HepG2 (cell line): ENCODE measurements at regions not wholly inside any gene's neighbourhood (a gene's known extent, or its start where the extent isn't known, plus 50 kb on each side); places are given as distances from the start of the nearest gene placed in this dataset.

Source experiments
- ATAC-seq: fragments of 200-7000 bp; cut with Tn5 transposase; 3 replicates; pipeline ENCODE4 v1.9.1; 2020; ENCODE audit warnings: mild to moderate bottlenecking, moderate library complexity
- BruUV-seq: library from RNA; stranded (reverse); fragments of 400-500 nt; replicated peaks from 2 replicates; lab custom pipeline; 2021; lab: Mats Ljungman, UMichigan
- CTCF ChIA-PET: fragments of 300-600 bp; formaldehyde crosslinking; extraction: SDS; loops from one replicate; lab custom pipeline; 2021; ENCODE audit warnings: low total read pairs, inconsistent platforms, low intra/inter-chr PET ratio; lab: Yijun Ruan, JAX
- POLR2A ChIA-PET: fragments of 350-600 bp; sonication (Branson Sonifier 250); formaldehyde crosslinking; loops from one replicate; lab custom pipeline; 2020; ENCODE audit warnings: antibody characterized with exemption, inconsistent platforms; lab: Yijun Ruan, JAX
- DNase-seq: peaks from one replicate; pipeline ENCODE4 v3.0.0-alpha.2; 2015; ENCODE audit warnings: low spot score
- FAIRE-seq: peaks from 3 replicates; lab custom pipeline; 2011; peaks lifted over from hg19 to GRCh38; lab: Jason Lieb, UNC
- H2AFZ ChIP-seq: one replicate; pipeline ENCODE4 v1.6.1; 2011; ENCODE audit warnings: low read length, inconsistent platforms
- H3K27ac ChIP-seq: fragments of 300-600 bp; 3 replicates; pipeline ENCODE4 v1.8.0; 2011; ENCODE audit warnings: mixed run types, mild to moderate bottlenecking, mixed read lengths, low read length, inconsistent platforms; ENCODE audit not compliant: insufficient read depth; ENCODE audit errors: extremely low read length
- H3K27me3 ChIP-seq, 2 experiments: fragments of 200-600 bp in 1 of 2; 2 replicates in 1 of 2; 3 replicates in 1 of 2; pipeline versions ENCODE4 v1.6.0 to v1.8.0; 2011; ENCODE audit warnings: low read length in 2 of 2, mild to moderate bottlenecking in 2 of 2, moderate library complexity in 2 of 2, inconsistent platforms in 1 of 2; ENCODE audit not compliant: insufficient read depth in 2 of 2, control insufficient read depth in 1 of 2
- H3K36me3 ChIP-seq, 2 experiments: fragments of 200-600 bp in 1 of 2; replicated peaks in 1 of 2; 2 replicates in 1 of 2; 3 replicates in 1 of 2; pipeline versions ENCODE4 v1.5.1 to v1.8.0; 2011; ENCODE audit warnings: low read length in 2 of 2, inconsistent platforms in 1 of 2; ENCODE audit not compliant: insufficient read depth in 2 of 2, control insufficient read depth in 1 of 2
- H3K4me1 ChIP-seq: 2 replicates; pipeline ENCODE4 v1.5.1; 2012; ENCODE audit warnings: low read length, inconsistent platforms; ENCODE audit not compliant: insufficient read depth
- H3K4me2 ChIP-seq: 2 replicates; pipeline ENCODE4 v1.6.0; 2011; ENCODE audit warnings: low read depth, low read length, inconsistent platforms
- H3K4me3 ChIP-seq, 3 experiments: fragments of 200-600 bp in 1 of 3; sonication (generic), shearing (Covaris generic) in 1 of 3; replicated peaks in 1 of 3; 2 replicates each; pipeline ENCODE4 v1.5.1; 2011 to 2016; ENCODE audit warnings: low read length in 3 of 3, inconsistent platforms in 2 of 3, low read depth in 2 of 3, mild to moderate bottlenecking in 2 of 3, control low read depth in 1 of 3, mixed read lengths in 1 of 3; ENCODE audit not compliant: insufficient read depth in 1 of 3
- H3K79me2 ChIP-seq: one replicate; pipeline ENCODE4 v1.6.1; 2011; ENCODE audit warnings: low read length, inconsistent platforms; ENCODE audit not compliant: insufficient read depth
- H3K9ac ChIP-seq: 2 replicates; pipeline ENCODE4 v1.6.0; 2011; ENCODE audit warnings: mild to moderate bottlenecking, low read depth, low read length, inconsistent platforms; ENCODE audit not compliant: insufficient read depth
- H3K9me3 ChIP-seq: 2 replicates; pipeline ENCODE4 v1.5.1; 2012; ENCODE audit warnings: mild to moderate bottlenecking, low read length
- H4K20me1 ChIP-seq: 2 replicates; pipeline ENCODE4 v1.6.0; 2011; ENCODE audit warnings: inconsistent platforms, mild to moderate bottlenecking, low read length, moderate library complexity; ENCODE audit not compliant: insufficient read depth
- DPF2 ChIP-seq: sonication (generic); formaldehyde crosslinking; IDR thresholded peaks from 2 replicates; pipeline ENCODE4 v1.4.0; 2020; ENCODE audit warnings: mild to moderate bottlenecking, low read depth, missing genetic modification reagents, borderline replicate concordance
- DR1 ChIP-seq: sonication (generic); formaldehyde crosslinking; IDR thresholded peaks from 2 replicates; pipeline ENCODE4 v1.8.0; 2021; ENCODE audit warnings: mild to moderate bottlenecking, missing genetic modification reagents, inconsistent platforms
- FLYWCH1 ChIP-seq: sonication (generic); formaldehyde crosslinking; IDR thresholded peaks from 2 replicates; pipeline ENCODE4 v1.8.1; 2023; ENCODE audit warnings: mild to moderate bottlenecking, missing genetic modification reagents
- GTF2F1 ChIP-seq: fragments of 150-350 bp; IDR thresholded peaks from 2 replicates; pipeline ENCODE4 v1.6.1; 2014; ENCODE audit warnings: low read length
- NFYC ChIP-seq: IDR thresholded peaks from 2 replicates; pipeline ENCODE4 v1.6.1; 2016; ENCODE audit warnings: missing genetic modification reagents, missing compliant biosample characterization
- PHB2 ChIP-seq: fragments of 450-650 bp; IDR thresholded peaks from 2 replicates; pipeline ENCODE4 v1.6.1; 2018; ENCODE audit not compliant: partially characterized antibody
- SMARCE1 ChIP-seq: fragments of 450-650 bp; IDR thresholded peaks from 2 replicates; pipeline ENCODE4 v1.6.1; 2017; ENCODE audit warnings: borderline replicate concordance
- SPEN ChIP-seq: sonication (generic); formaldehyde crosslinking; IDR thresholded peaks from 2 replicates; pipeline ENCODE4 v1.5.1; 2020; ENCODE audit warnings: low read depth, mild to moderate bottlenecking, missing genetic modification reagents
- TBX3 ChIP-seq: fragments of 450-650 bp; IDR thresholded peaks from 2 replicates; pipeline ENCODE4 v1.6.1; 2017; ENCODE audit warnings: antibody characterized with exemption, mild to moderate bottlenecking, inconsistent platforms, borderline replicate concordance
- THAP11 ChIP-seq: IDR thresholded peaks from 2 replicates; pipeline ENCODE4 v1.6.1; 2016; ENCODE audit warnings: missing biosample characterization, missing genetic modification reagents
- ZNF383 ChIP-seq: sonication (generic); formaldehyde crosslinking; IDR thresholded peaks from 2 replicates; pipeline ENCODE4 v1.4.0; 2020; ENCODE audit warnings: missing genetic modification reagents, mild to moderate bottlenecking, borderline replicate concordance
- ZNF709 ChIP-seq: sonication (generic); formaldehyde crosslinking; IDR thresholded peaks from 2 replicates; pipeline ENCODE4 v1.5.0; 2020; ENCODE audit warnings: mild to moderate bottlenecking, missing genetic modification reagents
- ZNF713 ChIP-seq: sonication (generic); formaldehyde crosslinking; IDR thresholded peaks from 2 replicates; pipeline ENCODE4 v1.4.0; 2020; ENCODE audit warnings: mild to moderate bottlenecking, missing genetic modification reagents
- ZNF720 ChIP-seq: sonication (generic); formaldehyde crosslinking; IDR thresholded peaks from 2 replicates; pipeline ENCODE4 v1.4.0; 2020; ENCODE audit warnings: missing genetic modification reagents
- ZNF773 ChIP-seq: sonication (generic); formaldehyde crosslinking; IDR thresholded peaks from 2 replicates; pipeline ENCODE4 v1.4.0; 2020; ENCODE audit warnings: missing genetic modification reagents, borderline replicate concordance
- WGBS: methylation state at CpG from one replicate; pipeline ENCODE4 v1.1.6; 2017; ENCODE audit warnings: low lambda C conversion rate; 5-methylcytosine and 5-hydroxymethylcytosine counted together
- in situ Hi-C: cut with HindIII; loops from 2 replicates; pipeline ENCODE4 v1.10.0; 2017; ENCODE audit warnings: low pct_unique_long_range_greater_than_20kb; ENCODE audit not compliant: extremely low pct_ligation_motif_present
- intact Hi-C: fragments of 100-400 bp; cut with micrococcal nuclease; formaldehyde crosslinking; loops from one replicate; pipeline ENCODE4 v1.10.0; 2022; ENCODE audit not compliant: unreplicated experiment
- TF ChIP-seq, protein P1 (sequence below): sonication (generic); formaldehyde crosslinking; IDR thresholded peaks from 2 replicates; pipeline ENCODE4 v1.8.0; 2022; ENCODE audit warnings: missing genetic modification reagents, mild to moderate bottlenecking, moderate library complexity, borderline replicate concordance
- TF ChIP-seq, protein P2 (sequence below): sonication (generic); formaldehyde crosslinking; IDR thresholded peaks from 2 replicates; pipeline ENCODE4 v1.4.0; 2020; ENCODE audit warnings: missing genetic modification reagents, borderline replicate concordance

DNA sequence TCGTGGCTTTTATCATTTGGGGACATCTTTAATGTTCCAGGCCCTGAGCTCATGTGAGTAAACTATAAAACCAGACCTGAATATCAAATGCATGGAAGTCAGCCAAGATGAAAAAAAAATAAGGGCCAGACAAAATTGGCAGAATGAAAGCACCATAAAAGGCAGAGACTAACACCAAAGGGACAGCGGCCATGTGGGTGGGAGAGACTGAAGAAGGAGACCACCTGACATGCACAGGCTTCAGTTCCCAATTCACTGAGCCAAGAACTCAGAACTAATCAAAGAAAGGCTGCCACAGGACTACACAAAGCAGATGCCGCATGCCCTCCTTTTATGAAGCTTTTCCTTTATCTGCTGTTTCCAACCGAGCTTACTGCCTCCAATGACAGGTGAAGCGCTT is 267.1 kb downstream of the RAD51AP2 start:
- TF ChIP-seq ZNF713: no peak
- TF ChIP-seq ZNF773 (CRISPR knock-in tag): no peak
- no peak for TF ChIP-seq ZNF720
- TF ChIP-seq, protein P1, sequence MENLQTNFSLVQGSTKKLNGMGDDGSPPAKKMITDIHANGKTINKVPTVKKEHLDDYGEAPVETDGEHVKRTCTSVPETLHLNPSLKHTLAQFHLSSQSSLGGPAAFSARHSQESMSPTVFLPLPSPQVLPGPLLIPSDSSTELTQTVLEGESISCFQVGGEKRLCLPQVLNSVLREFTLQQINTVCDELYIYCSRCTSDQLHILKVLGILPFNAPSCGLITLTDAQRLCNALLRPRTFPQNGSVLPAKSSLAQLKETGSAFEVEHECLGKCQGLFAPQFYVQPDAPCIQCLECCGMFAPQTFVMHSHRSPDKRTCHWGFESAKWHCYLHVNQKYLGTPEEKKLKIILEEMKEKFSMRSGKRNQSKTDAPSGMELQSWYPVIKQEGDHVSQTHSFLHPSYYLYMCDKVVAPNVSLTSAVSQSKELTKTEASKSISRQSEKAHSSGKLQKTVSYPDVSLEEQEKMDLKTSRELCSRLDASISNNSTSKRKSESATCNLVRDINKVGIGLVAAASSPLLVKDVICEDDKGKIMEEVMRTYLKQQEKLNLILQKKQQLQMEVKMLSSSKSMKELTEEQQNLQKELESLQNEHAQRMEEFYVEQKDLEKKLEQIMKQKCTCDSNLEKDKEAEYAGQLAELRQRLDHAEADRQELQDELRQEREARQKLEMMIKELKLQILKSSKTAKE (CRISPR knock-in tag): no peak
- TF ChIP-seq THAP11: no peak
- no peak for TF ChIP-seq SMARCE1
- TF ChIP-seq ZNF709 (CRISPR knock-in tag): no peak
- TF ChIP-seq, protein P2, sequence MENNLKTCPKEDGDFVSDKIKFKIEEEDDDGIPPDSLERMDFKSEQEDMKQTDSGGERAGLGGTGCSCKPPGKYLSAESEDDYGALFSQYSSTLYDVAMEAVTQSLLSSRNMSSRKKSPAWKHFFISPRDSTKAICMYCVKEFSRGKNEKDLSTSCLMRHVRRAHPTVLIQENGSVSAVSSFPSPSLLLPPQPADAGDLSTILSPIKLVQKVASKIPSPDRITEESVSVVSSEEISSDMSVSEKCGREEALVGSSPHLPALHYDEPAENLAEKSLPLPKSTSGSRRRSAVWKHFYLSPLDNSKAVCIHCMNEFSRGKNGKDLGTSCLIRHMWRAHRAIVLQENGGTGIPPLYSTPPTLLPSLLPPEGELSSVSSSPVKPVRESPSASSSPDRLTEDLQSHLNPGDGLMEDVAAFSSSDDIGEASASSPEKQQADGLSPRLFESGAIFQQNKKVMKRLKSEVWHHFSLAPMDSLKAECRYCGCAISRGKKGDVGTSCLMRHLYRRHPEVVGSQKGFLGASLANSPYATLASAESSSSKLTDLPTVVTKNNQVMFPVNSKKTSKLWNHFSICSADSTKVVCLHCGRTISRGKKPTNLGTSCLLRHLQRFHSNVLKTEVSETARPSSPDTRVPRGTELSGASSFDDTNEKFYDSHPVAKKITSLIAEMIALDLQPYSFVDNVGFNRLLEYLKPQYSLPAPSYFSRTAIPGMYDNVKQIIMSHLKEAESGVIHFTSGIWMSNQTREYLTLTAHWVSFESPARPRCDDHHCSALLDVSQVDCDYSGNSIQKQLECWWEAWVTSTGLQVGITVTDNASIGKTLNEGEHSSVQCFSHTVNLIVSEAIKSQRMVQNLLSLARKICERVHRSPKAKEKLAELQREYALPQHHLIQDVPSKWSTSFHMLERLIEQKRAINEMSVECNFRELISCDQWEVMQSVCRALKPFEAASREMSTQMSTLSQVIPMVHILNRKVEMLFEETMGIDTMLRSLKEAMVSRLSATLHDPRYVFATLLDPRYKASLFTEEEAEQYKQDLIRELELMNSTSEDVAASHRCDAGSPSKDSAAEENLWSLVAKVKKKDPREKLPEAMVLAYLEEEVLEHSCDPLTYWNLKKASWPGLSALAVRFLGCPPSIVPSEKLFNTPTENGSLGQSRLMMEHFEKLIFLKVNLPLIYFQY (CRISPR knock-in tag): no peak
- no peak for TF ChIP-seq SPEN (CRISPR knock-in tag)
- no peak for TF ChIP-seq ZNF383 (CRISPR knock-in tag)
- TF ChIP-seq DPF2: no peak
- TF ChIP-seq DR1 (CRISPR knock-in tag): no peak
- no peak for TF ChIP-seq GTF2F1
- TF ChIP-seq TBX3: no peak
- TF ChIP-seq PHB2: no peak
- TF ChIP-seq FLYWCH1 (CRISPR knock-in tag): no peak
- TF ChIP-seq NFYC (CRISPR knock-in tag): no peak
- in situ Hi-C loops: no loop called here
- CTCF ChIA-PET: no interaction called here

More for the DNA sequence above, 267.1 kb downstream of the RAD51AP2 start:
- DNase-seq: no peak
- BruUV-seq: no TSS peak
- intact Hi-C loops: no loop called here
- no peak for FAIRE-seq
- no peaks in the 10 kb centered on the region for H3K79me2 ChIP-seq
- H3K9ac ChIP-seq: no peak overlapping the region
- no peaks in the 10 kb centered on the region for H4K20me1 ChIP-seq
- no peak overlapping the region for H3K4me2 ChIP-seq
- no peaks in the 10 kb centered on the region for H3K4me1 ChIP-seq
- no peak overlapping the region for H3K4me3 ChIP-seq
- 21% methylated on average over 5 of the region's 5 CpGs for WGBS
- peaks cover 0 to 5% of the 10 kb centered on the region in 2 experiments; a peak in 1 of 5 replicates for H3K27me3 ChIP-seq
- no peak overlapping the region for H3K27ac ChIP-seq
- H3K36me3 ChIP-seq: no peaks in the 10 kb centered on the region
- H3K9me3 ChIP-seq: no peaks in the 10 kb centered on the region
- no peak overlapping the region for H2AFZ ChIP-seq
- POLR2A ChIA-PET: no interaction called here
- no peak for ATAC-seq
